Neuronal stem cell (in vitro differentiated cells): ENCODE measurements at regions not wholly inside any gene's neighbourhood (a gene's known extent, or its start where the extent isn't known, plus 50 kb on each side); places are given as distances from the start of the nearest gene placed in this dataset.

Source experiments
- DNase-seq: peaks from one replicate; pipeline ENCODE4 v3.0.0-alpha.2; 2013; ENCODE audit warnings: low spot score
- H2AFZ ChIP-seq: one replicate; pipeline ENCODE4 v1.6.1; 2013; ENCODE audit warnings: mild to moderate bottlenecking, low read length, inconsistent platforms
- H2AK5ac ChIP-seq: 2 replicates; pipeline ENCODE4 v1.6.1; 2013; ENCODE audit warnings: low read depth, mild to moderate bottlenecking, inconsistent platforms, low read length, moderate library complexity, mixed read lengths
- H2BK120ac ChIP-seq: 2 replicates; pipeline ENCODE4 v1.6.1; 2013; ENCODE audit warnings: low read depth, mild to moderate bottlenecking, inconsistent platforms, low read length, moderate library complexity, mixed read lengths
- H2BK12ac ChIP-seq: one replicate; pipeline ENCODE4 v1.6.1; 2013; ENCODE audit warnings: low read length, inconsistent platforms
- H2BK15ac ChIP-seq: 2 replicates; pipeline ENCODE4 v1.6.1; 2013; ENCODE audit warnings: mild to moderate bottlenecking, low read length, inconsistent platforms, mixed read lengths
- H2BK5ac ChIP-seq: one replicate; pipeline ENCODE4 v1.6.1; 2013; ENCODE audit warnings: inconsistent platforms, mild to moderate bottlenecking, low read length, moderate library complexity
- H3K14ac ChIP-seq: one replicate; pipeline ENCODE4 v1.6.1; 2013; ENCODE audit warnings: low read length, inconsistent platforms
- H3K18ac ChIP-seq: 2 replicates; pipeline ENCODE4 v1.6.1; 2013; ENCODE audit warnings: low read length, inconsistent platforms
- H3K23ac ChIP-seq: 2 replicates; pipeline ENCODE4 v1.6.1; 2013; ENCODE audit warnings: low read depth, mild to moderate bottlenecking, mixed read lengths, low read length, inconsistent platforms; ENCODE audit not compliant: poor library complexity
- H3K27ac ChIP-seq: replicated peaks from 3 replicates; pipeline ENCODE4 v1.5.1; 2013; ENCODE audit warnings: low read length, inconsistent platforms
- H3K27me3 ChIP-seq, 3 experiments: 2 replicates each; pipeline ENCODE4 v1.6.1; 2013; ENCODE audit warnings: low read length in 3 of 3, mild to moderate bottlenecking in 2 of 3, inconsistent platforms in 1 of 3, low read depth in 1 of 3, mixed read lengths in 1 of 3, moderate library complexity in 1 of 3; ENCODE audit not compliant: control insufficient read depth in 3 of 3, insufficient read depth in 3 of 3
- H3K36me3 ChIP-seq, 2 donors: replicated peaks in 1 of 2; 2 replicates each; pipeline ENCODE4 v1.6.1; 2013; ENCODE audit warnings: low read length in 2 of 2; ENCODE audit not compliant: control insufficient read depth in 2 of 2, insufficient read depth in 2 of 2
- H3K4ac ChIP-seq: 2 replicates; pipeline ENCODE4 v1.6.1; 2013; ENCODE audit warnings: inconsistent platforms, mild to moderate bottlenecking, low read length, moderate library complexity
- H3K4me1 ChIP-seq, 2 donors: 1 replicate in 1 of 2; 2 replicates in 1 of 2; pipeline ENCODE4 v1.6.1; 2013; ENCODE audit warnings: low read length in 2 of 2, low read depth in 1 of 2; ENCODE audit not compliant: control insufficient read depth in 2 of 2, insufficient read depth in 1 of 2
- H3K4me2 ChIP-seq: one replicate; pipeline ENCODE4 v1.6.1; 2013; ENCODE audit warnings: mild to moderate bottlenecking, low read length, inconsistent platforms; ENCODE audit not compliant: insufficient read depth, poor library complexity, severe bottlenecking
- H3K4me3 ChIP-seq, 2 donors: 2 replicates each; pipeline ENCODE4 v1.5.1; 2013; ENCODE audit warnings: low read length in 2 of 2, mild to moderate bottlenecking in 2 of 2, inconsistent platforms in 1 of 2, moderate library complexity in 1 of 2
- H3K79me1 ChIP-seq: one replicate; pipeline ENCODE4 v1.6.1; 2013; ENCODE audit warnings: low read depth, mild to moderate bottlenecking, inconsistent platforms, low read length, moderate library complexity
- H3K9ac ChIP-seq: one replicate; pipeline ENCODE4 v1.6.1; 2013; ENCODE audit warnings: mild to moderate bottlenecking, low read depth, low read length, inconsistent platforms; ENCODE audit not compliant: poor library complexity
- H3K9me3 ChIP-seq, 2 donors: replicated peaks in 1 of 2; 2 replicates each; pipeline versions ENCODE3 to v1.6.1; 2013; ENCODE audit warnings: low read length in 2 of 2, mild to moderate bottlenecking in 2 of 2, inconsistent platforms in 1 of 2, low read depth in 1 of 2, mixed read lengths in 1 of 2, moderate library complexity in 1 of 2; ENCODE audit not compliant: control insufficient read depth in 2 of 2, insufficient read depth in 1 of 2
- H4K8ac ChIP-seq: one replicate; pipeline ENCODE4 v1.6.1; 2013; ENCODE audit warnings: low read depth, mild to moderate bottlenecking, inconsistent platforms, low read length, moderate library complexity
- H4K91ac ChIP-seq: one replicate; pipeline ENCODE4 v1.6.1; 2013; ENCODE audit warnings: low read length, low read depth, mild to moderate bottlenecking, inconsistent platforms; ENCODE audit not compliant: poor library complexity
- whole genome bisulfite sequencing, 2 donors: extraction: QIAGEN DNeasy Blood & Tissue Kit; methylation state at CpG; one replicate each; pipeline ENCODE4 v1.1.7; 2013; ENCODE audit warnings: missing lambda C conversion rate in 2 of 2, mixed read lengths in 1 of 2; ENCODE audit not compliant: insufficient read length in 2 of 2, insufficient replicate concordance in 1 of 2; ENCODE audit errors: extremely low coverage in 2 of 2; 5-methylcytosine and 5-hydroxymethylcytosine counted together

DNA sequence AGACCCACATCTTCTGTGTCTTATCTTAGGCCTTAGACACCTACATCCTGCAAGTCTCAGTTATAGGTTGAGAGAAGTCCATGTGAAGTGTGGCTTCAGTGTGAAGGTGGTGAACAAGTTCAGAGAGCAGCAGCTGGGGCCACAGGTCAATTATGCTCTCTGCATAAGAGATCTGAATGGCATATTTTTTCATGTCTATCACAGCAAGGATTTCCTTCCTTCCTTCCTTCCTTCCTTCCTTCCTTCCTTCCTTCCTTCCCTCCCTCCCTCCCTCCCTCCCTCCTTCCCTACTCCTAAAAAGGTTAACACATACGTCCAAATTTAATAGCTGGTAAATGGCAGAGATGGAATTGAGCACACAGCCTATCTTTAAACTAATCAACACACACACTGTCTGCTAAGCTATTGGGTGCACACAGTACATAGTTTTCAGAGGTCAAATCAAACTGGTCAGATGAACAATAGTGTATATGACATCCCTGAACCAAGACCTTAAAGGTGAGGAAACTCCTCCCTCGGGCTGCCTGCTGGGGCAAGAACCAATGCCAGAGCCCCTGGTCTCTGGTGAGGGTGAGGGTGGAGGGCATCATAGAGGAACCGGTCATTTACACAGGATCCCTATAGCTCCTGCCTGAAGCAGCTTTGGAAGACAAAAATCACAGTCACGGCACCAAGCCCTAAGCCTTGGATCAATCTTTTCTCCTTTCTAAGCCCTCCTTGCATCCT lies 240.9 kb downstream of the ICOS start:
- H3K9ac ChIP-seq, result no peak overlapping the region
- H3K27ac ChIP-seq, result no peak overlapping the region
- H2BK15ac ChIP-seq, result no peak overlapping the region
- no peak overlapping the region for H3K23ac ChIP-seq
- no peaks in the 10 kb centered on the region for H3K4me1 ChIP-seq
- H3K4me3 ChIP-seq, result no peak overlapping the region
- H3K14ac ChIP-seq, result no peak overlapping the region
- H3K27me3 ChIP-seq, result peaks cover 0 to 16% (median 0%) of the 10 kb centered on the region in 3 experiments
- H3K4me2 ChIP-seq, result no peak overlapping the region
- no peak overlapping the region for H4K91ac ChIP-seq
- H3K4ac ChIP-seq, result no peak overlapping the region
- no peak overlapping the region for H2AFZ ChIP-seq
- no peak overlapping the region for H2BK120ac ChIP-seq
- no peak overlapping the region for H4K8ac ChIP-seq
- no CpG with 5 or more reads among the region's 4 CpGs for WGBS, 2 donors
- no peaks in the 10 kb centered on the region for H3K79me1 ChIP-seq
- no peak overlapping the region for H2AK5ac ChIP-seq
- no peak overlapping the region for H2BK12ac ChIP-seq
- H2BK5ac ChIP-seq, result no peak overlapping the region
- no peak for DNase-seq
- H3K9me3 ChIP-seq, result no peaks in the 10 kb centered on the region
- H3K36me3 ChIP-seq, result no peaks in the 10 kb centered on the region
- H3K18ac ChIP-seq, result no peak overlapping the region

DNA sequence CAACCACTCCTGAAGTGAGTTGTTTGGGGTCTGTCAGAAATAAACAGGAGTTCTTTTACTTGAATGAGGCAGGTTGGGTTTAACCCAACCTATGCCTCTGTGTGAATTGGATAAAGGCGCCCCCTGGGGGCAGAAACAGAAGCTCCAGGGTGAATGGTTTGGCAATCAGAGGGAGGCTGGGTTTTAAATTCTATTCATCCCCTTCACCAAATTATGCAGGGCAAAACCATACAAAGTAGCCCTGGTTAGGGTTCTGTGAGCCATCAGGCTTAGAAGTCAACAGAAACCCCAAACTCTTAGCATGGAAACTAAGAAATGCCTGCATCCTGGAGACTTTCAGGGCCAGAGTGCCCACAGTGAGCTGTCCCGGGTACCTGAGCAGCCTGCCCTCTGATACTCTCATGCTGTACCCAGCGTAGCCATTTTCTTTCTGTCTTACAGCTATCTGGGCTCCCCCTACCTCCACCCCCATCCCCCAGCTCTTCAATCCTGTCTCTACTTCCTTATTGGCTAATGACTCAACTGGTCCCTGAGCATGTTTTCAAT lies 241.5 kb downstream of the ICOS start:
- H3K9me3 ChIP-seq, result no peaks in the 10 kb centered on the region
- H3K4me3 ChIP-seq, result no peak overlapping the region
- WGBS, 2 donors, result no CpG with 5 or more reads among the region's 3 CpGs

GRCh38 chr2:204180649-204181048 lies 244.1 kb downstream of the ICOS start:
- H3K79me1 ChIP-seq, result no peaks in the 10 kb centered on the region
- no peak overlapping the region for H3K27ac ChIP-seq
- no CpG with 5 or more reads among the region's 1 CpG for WGBS, 2 donors

More for the DNA sequence above, 241.5 kb downstream of the ICOS start:
- Histone ChIP-seq H2BK120ac (no peak overlapping the region), H2BK12ac (no peak overlapping the region), H3K14ac (no peak overlapping the region), H2AFZ (no peak overlapping the region), H3K27ac (no peak overlapping the region), H3K4me2 (no peak overlapping the region), H2BK5ac (no peak overlapping the region), H2AK5ac (no peak overlapping the region), H3K4ac (no peak overlapping the region), H4K91ac (no peak overlapping the region), H3K36me3 (no peaks in the 10 kb centered on the region), H3K79me1 (no peaks in the 10 kb centered on the region), H3K18ac (no peak overlapping the region), H3K27me3 (peaks cover 0 to 10% (median 0%) of the 10 kb centered on the region in 3 experiments), H3K23ac (no peak overlapping the region), H3K9ac (no peak overlapping the region), H2BK15ac (no peak overlapping the region), H3K4me1 (no peaks in the 10 kb centered on the region), H4K8ac (no peak overlapping the region)
- peak; percentile 35 for DNase-seq

DNA sequence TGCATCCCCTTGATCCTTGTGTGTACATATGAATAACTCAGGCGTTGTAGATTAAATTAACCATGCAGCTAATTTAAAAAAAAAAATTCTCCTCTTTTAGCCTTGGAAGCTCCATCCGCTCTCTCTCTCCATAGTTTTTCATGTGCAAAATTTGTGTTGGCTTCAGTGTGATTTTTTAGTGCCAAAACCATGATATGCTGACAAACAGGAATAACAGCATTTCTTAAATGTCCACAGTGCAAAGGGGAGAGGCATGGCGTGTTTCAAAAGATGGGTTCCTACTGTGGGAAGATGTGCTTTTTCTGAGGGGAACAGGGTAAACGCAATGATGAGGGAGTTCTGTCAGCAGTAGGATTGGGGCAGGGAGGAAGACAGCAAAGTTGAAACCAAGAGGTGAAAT lies 247.0 kb downstream of the ICOS start:
- Histone ChIP-seq H2AFZ (no peak overlapping the region), H3K23ac (no peak overlapping the region), H2AK5ac (no peak overlapping the region), H3K9ac (no peak overlapping the region), H2BK120ac (no peak overlapping the region), H2BK5ac (no peak overlapping the region), H3K4ac (no peak overlapping the region), H3K79me1 (no peaks in the 10 kb centered on the region), H3K4me2 (no peak overlapping the region), H3K18ac (no peak overlapping the region), H3K4me1 (no peaks in the 10 kb centered on the region), H2BK12ac (no peak overlapping the region), H4K8ac (no peak overlapping the region), H3K27ac (no peak overlapping the region), H3K36me3 (no peaks in the 10 kb centered on the region), H3K27me3 (peaks cover 0 to 6% (median 0%) of the 10 kb centered on the region in 3 experiments), H2BK15ac (no peak overlapping the region), H4K91ac (no peak overlapping the region), H3K9me3 (no peaks in the 10 kb centered on the region), H3K14ac (no peak overlapping the region), H3K4me3 (no peak overlapping the region)
- no peak for DNase-seq
- WGBS, 2 donors, result no CpG with 5 or more reads among the region's 4 CpGs

More at GRCh38 chr2:204180649-204181048, 244.1 kb downstream of the ICOS start:
- Histone ChIP-seq H2AFZ (no peak overlapping the region), H3K4me2 (no peak overlapping the region), H3K4me3 (no peak overlapping the region), H3K36me3 (no peaks in the 10 kb centered on the region), H4K91ac (no peak overlapping the region), H2BK15ac (no peak overlapping the region), H3K23ac (no peak overlapping the region), H3K27me3 (peaks cover 0 to 8% (median 0%) of the 10 kb centered on the region in 3 experiments), H2AK5ac (no peak overlapping the region), H3K4ac (no peak overlapping the region), H2BK12ac (no peak overlapping the region), H2BK5ac (no peak overlapping the region), H3K14ac (no peak overlapping the region), H3K4me1 (no peaks in the 10 kb centered on the region), H3K18ac (no peak overlapping the region), H3K9ac (no peak overlapping the region), H4K8ac (no peak overlapping the region), H3K9me3 (no peaks in the 10 kb centered on the region), H2BK120ac (no peak overlapping the region)
- no peak for DNase-seq
